ENCODE measurements at regions not wholly inside any gene's neighbourhood (a gene's known extent, or its start where the extent isn't known, plus 50 kb on each side); places are given as distances from the start of the nearest gene placed in this dataset.

DNA sequence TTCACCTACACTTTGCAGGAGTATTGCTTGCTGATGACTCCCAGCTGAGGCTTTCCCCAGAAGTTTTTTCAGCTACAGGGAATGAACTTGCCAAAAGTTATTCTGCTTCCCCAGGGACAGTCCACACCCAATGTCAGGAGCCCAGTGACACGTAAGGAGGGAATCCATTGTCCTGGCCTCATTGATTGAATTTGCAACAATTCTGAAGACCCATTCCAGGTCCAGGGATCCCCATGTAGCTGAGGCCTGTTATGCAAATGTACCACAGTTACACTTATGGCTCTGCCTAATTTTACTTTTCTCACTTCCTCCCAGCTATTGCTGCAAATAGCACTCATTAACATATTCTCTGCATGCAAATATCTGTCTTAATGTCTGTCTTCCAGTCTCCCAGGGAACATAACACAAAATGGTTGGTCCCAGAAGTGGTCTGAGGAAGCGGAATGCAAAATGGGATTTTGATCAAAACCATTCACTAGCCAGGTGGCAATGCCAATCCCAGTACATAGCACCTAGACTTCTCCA, 113.7 kb upstream of the ACTRT1 start:
- DNase-seq, result no peak

DNA sequence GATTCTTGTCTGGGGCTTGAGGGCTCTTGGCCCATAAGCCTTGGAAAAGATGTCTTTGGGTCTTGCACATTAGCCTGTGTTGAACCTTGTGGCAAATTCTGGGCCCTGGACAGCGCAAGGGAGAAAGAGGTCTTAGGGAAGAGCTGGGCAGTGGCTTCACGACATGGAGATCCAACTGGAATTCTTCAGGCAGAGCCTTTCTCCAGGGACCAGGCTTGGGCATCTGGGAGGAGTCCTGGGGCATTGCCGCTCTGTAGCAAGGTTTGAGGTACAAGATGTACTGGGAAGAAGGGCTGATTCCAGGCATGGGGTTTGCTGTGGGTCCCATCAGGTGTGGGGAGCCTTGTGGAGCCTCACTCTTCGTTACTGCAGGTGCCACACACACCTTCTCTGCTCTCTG, 104.0 kb upstream of the ACTRT1 start:
- no peak for DNase-seq

DNA sequence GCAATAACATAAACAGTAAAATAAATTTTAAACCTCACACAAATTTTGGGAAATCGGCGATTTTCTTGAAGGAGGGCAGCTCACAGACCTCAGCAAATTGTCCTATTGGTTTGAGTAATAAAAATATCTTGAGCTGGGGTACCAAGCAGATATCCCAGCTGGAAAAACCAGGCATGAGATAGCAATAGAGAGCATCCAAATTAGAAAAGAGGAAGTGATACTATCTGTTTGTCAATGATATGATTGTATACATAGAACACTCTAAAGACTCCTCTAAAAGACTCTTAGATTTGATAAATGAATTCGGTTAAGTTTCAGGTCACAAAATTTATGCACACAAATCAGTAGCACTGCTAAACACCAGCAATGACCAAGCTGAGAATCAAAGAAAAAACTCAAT, 90.5 kb upstream of the ACTRT1 start:
- DNase-seq, result no peak

DNA sequence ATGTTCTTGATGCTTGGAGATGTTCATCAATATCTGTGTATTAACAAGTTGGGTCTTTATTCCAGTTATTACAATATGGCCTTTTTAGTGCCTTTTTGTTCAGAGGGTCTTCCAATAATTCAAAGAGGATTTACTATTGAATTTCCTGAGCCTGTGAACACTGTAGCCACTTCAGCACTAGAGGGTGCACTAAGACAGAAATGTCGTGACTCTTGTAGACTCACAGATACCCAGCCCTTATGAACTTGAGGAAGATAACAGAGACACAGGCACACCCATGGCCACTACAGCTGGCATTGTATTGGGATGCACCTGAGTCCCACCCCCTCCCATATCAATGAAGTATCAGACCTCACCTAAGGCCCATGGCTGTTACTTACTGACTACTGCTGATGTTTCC, 54.4 kb upstream of the ACTRT1 start:
- no peak for DNase-seq

DNA sequence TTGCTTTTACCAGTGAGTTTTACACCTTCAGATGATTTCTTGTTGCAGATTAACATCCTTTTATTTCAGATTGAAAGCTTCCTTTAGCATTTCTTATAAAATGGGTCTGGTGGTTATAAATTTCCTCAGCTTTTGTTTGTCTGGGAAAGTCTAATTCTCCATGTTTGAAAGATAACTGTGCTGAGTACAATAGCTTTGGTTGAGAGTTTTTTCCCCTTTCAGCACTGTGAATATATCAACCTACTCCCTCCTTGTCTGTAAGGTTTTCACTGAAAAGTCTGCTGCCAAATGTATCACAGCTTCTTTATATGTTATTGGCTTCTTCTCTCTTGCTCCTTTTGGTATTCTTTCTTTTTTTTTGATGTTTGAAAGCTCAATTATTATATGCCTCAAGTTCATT, 53.5 kb upstream of the ACTRT1 start:
- DNase-seq, result no peak
